ENCODE measurements at regions not wholly inside any gene's neighbourhood (a gene's known extent, or its start where the extent isn't known, plus 50 kb on each side); places are given as distances from the start of the nearest gene placed in this dataset.
"Not testable (repeated sequence)": the region's sequence is repeated elsewhere in the genome, so short reads cannot be mapped to it uniquely, and the experiment has no call there.

DNA sequence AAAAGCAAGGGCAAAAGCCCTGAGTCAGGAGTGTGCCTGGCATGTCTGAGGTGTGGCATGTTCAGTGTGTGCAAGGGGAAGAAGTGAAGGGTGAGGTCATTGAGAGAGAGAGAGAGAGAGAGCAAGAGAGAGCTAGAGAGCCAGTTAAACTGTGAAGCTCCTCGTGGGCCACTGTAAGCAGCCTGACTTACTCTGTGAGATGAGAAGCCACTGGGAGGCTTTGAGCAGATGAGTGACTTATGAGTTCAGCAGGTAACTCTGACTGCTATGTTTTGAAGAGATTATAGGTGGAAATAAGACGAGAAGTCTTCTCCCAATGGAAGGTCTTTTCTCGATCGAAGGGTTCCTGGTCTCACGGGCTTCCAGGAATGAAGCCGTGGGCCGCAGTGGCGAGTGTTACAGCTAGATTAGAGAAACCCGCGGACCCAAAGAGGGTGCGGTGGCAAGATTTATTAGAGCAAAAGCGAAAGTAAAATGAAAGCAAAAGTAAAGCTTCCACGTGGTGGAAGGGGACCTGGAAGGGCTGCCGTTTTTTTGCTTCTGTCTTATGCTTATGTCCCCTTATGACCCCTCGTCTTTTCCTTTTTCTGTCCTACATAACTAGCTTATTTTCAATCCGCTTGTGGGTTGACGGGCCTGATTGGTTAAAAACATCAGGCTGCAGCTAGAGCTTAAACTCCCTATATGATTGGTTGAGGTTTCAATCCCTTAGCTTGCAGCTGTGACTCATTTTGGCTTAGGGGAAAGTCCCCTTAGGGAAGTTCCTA, 323.1 kb upstream of the FAM78B start:
- DNase-seq (ENCODE audit: low read depth, low spot score), result no peak

GRCh38 chr1:166490437-166490991, 323.7 kb upstream of the FAM78B start:
- no peak for DNase-seq (ENCODE audit: low read depth, low spot score)

GRCh38 chr1:166493765-166494164, 327.0 kb upstream of the FAM78B start:
- DNase-seq (ENCODE audit: low read depth, low spot score), result not testable (repeated sequence)

DNA sequence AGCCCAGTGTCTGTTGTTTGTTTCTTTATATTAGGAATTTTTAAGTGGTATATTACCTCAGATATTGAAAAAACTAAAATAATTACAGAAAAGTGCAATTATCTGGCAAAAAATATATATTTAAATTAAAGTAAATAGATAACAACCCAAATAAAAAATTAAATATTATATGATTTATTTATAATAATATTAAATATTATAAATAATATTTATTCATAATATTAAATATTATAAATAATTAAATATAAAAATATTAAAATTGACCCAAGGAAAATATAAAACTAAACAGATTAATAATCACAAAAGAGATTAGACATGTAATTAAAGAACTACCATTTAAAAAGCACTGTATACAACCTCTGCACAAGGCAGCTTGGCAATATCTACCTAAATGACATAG, 331.9 kb upstream of the POGK start:
- DNase-seq (ENCODE audit: low read depth, low spot score), result no peak

DNA sequence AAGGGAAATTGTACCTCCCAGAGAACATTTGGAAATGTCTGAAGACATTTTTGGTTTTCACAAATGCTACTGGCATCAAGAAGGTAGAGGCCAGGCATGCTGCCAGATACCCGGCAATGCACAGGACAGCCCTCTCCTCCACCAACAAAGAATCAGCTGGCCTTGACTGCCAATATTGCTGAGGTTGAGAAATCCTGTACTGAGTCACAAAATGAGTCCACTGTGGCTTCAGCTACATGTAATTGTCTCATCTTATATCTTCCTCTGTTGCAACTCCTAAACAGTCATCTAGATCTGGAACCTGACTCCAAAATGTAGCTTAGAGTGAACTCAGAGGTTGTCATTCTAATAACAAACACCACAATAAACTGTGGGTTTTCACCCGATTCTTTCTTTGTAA, 327.5 kb upstream of the POGK start:
- no peak for DNase-seq (ENCODE audit: low read depth, low spot score)

GRCh38 chr1:166514067-166514466, 325.2 kb upstream of the POGK start:
- no peak for DNase-seq (ENCODE audit: low read depth, low spot score)

DNA sequence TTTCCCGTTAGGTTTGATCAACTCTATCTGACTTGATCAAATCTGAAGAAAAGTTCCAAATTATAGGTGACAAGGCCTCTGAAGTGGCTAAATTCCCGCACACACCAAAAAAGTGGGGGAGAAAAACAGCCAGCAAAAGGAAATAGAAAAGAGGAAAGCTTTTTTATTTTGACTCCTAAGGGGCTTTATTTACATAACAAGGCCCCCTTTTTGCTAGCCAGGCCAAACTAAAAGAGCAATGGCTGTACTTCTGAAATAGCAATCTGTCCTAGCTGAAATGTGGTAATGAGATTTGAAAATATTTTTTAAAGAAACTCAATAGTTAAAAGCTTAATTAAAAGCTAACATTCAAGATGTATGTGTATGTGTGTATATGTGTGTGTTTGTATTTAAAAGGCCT, 311.5 kb upstream of the POGK start:
- no peak for DNase-seq (ENCODE audit: low read depth, low spot score)

DNA sequence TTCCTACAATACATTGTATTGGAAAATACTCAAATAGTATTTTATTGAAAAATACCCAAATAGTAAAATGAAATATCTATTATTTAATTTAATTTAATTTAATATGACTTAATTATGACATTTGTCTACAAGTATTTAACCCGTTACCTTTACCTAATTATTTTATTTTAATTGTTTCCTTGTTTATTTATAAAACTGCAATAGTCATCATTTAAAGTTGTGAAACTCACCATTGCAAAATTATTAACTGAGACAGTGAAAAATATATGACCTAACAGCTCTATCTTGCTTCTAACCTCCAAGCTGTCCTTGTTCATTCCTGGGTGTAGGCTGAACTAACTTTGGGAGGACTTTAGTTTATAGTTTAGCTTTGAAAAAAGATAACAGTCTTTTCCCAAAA, 300.6 kb upstream of the POGK start:
- no peak for DNase-seq (ENCODE audit: low read depth, low spot score)

DNA sequence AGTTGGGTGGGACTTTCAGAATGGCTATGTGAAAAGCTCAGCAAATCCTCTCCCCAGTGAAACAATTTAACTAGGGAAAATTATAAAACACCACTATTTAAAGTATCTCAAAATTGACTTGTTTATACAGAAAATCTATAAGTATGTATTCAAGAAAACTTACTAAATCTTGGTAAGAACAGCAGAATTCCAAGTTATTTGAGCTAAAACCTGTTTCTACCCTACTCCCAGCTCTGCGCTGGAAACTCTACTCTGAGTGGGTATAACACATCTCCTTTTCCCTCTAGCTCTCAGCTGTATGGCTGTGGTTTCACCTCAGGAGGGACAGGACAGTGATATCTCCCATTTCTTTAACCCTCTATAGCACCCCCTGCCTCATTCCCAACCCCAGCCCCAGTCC, 295.2 kb upstream of the POGK start:
- no peak for DNase-seq (ENCODE audit: low read depth, low spot score)

DNA sequence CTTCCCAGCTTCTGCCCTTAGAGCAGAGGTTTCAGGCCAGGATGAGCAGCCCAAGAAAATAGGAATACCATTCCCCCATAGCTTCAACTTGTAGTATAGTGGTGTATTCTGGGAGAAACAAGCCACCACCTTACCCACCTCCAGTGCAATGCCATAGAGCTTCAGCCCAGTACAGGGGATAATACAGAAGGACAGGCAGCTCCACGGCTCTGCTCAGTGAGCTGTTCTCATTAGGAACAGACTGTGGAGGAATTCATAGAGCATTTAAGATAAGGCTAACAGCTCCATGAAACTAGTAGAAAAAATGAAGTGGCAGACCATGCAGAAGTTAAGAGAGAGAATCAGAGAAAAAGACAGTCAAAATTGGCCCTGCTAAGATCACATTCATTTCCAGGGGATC, 294.7 kb upstream of the POGK start:
- DNase-seq (ENCODE audit: low read depth, low spot score), result no peak

DNA sequence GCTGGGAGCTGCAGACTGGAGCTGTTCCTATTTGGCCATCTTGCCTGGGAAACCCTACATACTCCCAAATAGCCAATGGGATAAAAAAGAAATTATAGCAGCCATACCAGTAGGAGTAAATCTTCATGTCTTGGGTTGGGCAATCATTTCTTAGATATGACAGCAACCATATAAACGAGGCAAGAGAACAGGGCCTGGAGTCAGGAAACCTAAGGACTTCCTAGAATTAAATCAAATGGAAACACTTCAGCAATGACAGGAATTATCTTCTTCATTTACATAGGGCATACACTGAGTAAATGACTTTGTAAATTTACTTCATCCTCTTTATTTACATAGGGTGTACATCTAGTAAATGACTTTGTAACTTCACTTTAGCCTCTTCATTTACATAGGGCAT, 286.6 kb upstream of the POGK start:
- no peak for DNase-seq (ENCODE audit: low read depth, low spot score)

GRCh38 chr1:166570954-166571353, 268.3 kb upstream of the POGK start:
- DNase-seq (ENCODE audit: low read depth, low spot score), result no peak

DNA sequence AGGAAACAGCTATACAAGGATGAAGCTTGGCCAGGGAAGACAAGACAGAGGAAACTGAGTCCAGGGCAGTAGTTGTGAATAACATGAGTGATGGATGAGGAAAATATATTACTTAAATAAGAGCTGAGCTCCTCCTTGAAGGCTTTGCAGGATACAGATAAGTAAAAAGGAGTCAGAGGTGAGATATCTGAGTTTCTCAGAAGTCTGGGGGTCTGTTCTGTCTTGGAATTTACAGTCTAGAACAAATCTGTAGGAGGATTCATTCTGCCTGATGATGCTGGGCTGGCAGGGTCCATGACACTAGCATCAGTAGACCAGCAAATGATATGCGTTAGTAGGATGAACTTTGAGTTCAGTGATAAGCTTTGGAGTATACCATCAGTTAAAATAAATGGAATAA, 266.1 kb upstream of the POGK start:
- DNase-seq (ENCODE audit: low read depth, low spot score), result no peak

GRCh38 chr1:166579557-166580501, 259.4 kb upstream of the POGK start:
- DNase-seq (ENCODE audit: low read depth, low spot score), result no peak

- no peak for DNase-seq (ENCODE audit: low read depth, low spot score)
Observed at GRCh38 chr1:166588741-166589140, 250.5 kb upstream of the POGK start.

GRCh38 chr1:166590161-166590560, 249.1 kb upstream of the POGK start:
- no peak for DNase-seq (ENCODE audit: low read depth, low spot score)

DNA sequence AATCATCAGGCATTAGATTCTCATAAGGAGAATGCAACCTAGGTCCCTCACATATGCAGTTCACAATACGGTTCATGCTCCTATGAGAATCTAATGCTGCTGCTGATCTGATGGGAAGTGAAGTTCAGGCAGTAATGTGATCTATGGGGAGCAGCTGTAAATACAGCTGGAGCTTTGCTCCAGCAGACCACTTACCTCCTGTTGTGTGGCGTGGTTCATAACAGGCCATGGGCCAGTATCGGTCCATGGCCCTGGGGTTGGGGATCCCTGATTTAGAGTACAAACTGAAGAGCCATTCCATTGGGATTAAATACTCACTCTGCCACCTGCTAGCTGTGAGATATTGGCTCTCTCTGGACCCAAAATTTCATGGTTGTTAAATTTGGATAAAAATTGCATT, 244.6 kb upstream of the POGK start:
- DNase-seq (ENCODE audit: low read depth, low spot score), result no peak

GRCh38 chr1:166597516-166597915, 241.8 kb upstream of the POGK start:
- DNase-seq (ENCODE audit: low read depth, low spot score), result no peak

GRCh38 chr1:166600574-166600973, 238.7 kb upstream of the POGK start:
- DNase-seq (ENCODE audit: low read depth, low spot score), result no peak

DNA sequence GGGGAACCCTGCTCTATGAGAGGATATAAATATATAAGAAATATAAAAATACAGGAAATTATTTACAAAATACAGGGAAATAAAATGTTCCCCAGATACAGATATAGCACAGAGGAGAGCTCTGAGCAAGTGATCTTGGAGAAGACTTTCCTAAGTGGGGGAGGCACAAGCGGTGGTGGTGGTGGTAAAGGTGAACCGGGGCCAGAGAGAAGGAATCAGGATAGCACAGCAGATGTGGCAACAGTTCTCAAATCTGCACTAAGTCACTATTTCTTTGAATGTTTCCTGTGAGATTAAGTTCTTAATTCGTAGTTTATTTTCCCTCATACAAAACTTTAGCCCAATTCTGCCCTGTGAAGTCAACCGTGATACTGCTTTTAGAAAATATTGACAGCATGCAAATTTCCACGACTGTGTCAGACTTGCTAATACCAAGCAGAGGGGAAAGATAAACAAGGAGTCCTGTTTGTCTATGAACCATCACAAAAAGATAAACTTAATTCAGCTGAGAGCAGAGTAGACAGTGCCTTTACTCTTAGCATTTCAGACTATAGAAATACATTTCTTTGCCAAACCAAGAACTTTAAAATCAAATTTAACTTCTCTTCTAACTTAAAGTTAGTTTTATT, 237.5 kb upstream of the POGK start:
- DNase-seq (ENCODE audit: low read depth, low spot score), result no peak

- not testable (repeated sequence) for DNase-seq (ENCODE audit: low read depth, low spot score)
Observed at GRCh38 chr1:166602801-166603200, 236.5 kb upstream of the POGK start.

DNA sequence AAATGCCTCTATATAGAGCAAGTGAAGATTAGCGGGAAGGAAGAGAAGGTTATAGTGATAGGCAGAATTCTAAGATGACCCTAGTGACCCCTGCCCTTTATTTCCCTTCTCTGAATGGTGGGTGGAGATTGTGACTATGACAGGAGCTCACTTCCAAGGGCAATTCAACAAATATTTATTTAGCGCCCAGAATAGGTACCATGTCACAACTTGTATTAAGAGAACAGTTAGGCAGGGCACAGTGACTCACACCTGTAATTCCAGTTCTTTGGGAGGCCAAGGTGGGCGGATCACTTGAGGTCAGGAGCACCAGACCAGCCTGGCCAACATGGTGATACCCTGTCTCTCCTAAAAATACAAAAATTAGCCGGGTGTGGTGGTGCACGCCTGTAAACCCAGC, 236.0 kb upstream of the POGK start:
- no peak for DNase-seq (ENCODE audit: low read depth, low spot score)
